ENCODE measurements at regions not wholly inside any gene's neighbourhood (a gene's known extent, or its start where the extent isn't known, plus 50 kb on each side); places are given as distances from the start of the nearest gene placed in this dataset.

DNA sequence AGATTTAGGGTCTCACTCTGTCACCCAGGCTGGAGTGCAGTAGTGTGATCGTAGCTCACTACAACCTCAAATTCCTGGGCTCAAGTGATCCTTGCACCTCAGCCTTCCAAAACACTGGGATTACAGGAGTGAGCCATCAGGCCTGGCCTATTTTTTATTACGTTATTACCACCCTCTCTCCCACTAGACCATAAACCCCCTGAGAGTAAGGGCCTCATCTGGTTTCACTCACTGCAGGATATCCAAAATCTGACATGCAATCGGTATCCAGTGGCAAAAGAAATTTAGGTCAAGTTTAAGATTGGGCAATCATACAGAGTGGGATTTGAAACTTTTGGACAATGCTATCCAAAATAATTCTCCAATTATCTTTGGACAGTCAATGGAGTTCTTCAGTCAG lies 117.0 kb upstream of the NEBL start:
- DNase-seq (ENCODE audit: extremely low read depth, low read depth): no peak
- TF ChIP-seq, protein P1, sequence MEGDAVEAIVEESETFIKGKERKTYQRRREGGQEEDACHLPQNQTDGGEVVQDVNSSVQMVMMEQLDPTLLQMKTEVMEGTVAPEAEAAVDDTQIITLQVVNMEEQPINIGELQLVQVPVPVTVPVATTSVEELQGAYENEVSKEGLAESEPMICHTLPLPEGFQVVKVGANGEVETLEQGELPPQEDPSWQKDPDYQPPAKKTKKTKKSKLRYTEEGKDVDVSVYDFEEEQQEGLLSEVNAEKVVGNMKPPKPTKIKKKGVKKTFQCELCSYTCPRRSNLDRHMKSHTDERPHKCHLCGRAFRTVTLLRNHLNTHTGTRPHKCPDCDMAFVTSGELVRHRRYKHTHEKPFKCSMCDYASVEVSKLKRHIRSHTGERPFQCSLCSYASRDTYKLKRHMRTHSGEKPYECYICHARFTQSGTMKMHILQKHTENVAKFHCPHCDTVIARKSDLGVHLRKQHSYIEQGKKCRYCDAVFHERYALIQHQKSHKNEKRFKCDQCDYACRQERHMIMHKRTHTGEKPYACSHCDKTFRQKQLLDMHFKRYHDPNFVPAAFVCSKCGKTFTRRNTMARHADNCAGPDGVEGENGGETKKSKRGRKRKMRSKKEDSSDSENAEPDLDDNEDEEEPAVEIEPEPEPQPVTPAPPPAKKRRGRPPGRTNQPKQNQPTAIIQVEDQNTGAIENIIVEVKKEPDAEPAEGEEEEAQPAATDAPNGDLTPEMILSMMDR (IDR thresholded peaks at IDR 0.05; ENCODE audit: low read depth, low read length): no peak

DNA sequence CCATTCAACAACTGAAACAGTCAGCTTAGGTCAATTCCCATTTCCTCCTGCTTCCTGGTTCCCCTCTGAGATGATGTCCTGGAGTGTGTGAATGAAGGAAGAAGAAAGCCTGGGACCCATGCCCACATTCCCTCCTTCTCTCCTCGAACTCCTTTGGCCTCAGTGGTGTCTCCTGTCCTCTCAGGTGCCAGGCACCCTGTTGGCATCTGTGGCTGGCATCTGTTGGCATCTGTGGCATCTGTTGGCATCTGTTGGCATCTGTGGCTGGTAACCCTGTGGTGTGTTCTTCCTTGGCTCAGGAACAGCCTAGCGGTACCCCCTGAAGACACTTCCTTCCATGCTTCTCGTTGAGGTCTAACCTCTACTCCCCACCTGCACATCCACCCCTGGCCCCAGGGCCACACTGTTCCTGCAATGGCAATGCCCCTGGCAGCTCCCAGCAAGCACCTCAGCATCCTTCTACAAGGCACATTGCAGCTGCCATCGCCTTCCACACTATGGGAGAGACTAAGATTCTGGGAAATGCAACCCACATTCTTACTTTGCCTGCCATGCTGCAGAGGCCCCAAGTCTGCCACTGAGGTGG lies 114.4 kb upstream of the NEBL start:
- TF ChIP-seq, protein P1 (IDR thresholded peaks at IDR 0.05; ENCODE audit: low read depth, low read length): no peak
- no peak for DNase-seq (ENCODE audit: extremely low read depth, low read depth)

DNA sequence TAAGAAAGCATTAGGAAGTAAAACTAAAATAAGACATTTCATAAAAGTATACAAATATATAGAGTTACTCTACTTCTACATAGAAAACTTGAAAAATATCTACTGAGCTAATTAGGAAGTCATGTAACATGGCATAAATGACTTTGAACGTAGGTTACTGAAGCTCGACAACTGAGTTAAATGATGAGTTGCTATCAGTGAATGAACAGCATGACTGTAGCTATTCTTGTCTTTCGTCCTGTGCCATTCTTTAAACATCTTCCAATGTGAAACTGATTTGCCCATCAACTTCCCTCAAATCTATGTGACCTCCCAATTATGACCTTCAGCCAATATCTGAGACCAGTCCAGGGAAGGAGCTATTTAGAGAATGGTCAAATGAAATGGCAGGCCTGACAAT lies 113.5 kb upstream of the NEBL start:
- TF ChIP-seq, protein P1 (IDR thresholded peaks at IDR 0.05; ENCODE audit: low read depth, low read length): no peak
- no peak for DNase-seq (ENCODE audit: extremely low read depth, low read depth)

DNA sequence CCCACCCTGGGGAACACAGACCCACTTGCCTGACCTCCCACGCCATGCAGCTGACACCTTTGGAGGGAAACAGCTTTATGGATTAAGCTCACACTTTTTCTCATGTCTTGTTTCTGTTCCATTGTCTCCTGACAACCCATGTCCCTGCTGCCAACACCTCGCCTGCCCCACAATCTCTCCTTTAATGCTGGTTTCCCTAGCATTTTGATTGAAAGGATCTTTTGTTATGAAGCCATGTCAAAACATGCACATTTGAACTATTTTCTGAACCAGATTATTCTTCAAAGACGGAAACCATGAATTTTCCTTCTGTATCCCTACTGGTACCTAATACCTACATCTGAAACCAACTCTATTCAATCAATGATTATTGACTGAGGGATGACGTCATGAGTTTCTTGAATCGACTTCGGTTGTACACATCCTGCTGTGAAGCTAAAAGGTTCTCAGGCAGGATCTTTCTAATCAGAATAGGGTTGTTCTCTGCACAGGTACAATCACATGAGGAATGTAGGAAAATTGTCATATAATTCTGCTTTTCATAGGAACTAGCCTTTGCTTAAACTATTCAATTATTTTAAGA lies 106.2 kb upstream of the NEBL start:
- no peak for DNase-seq (ENCODE audit: extremely low read depth, low read depth)
- TF ChIP-seq, protein P1 (IDR thresholded peaks at IDR 0.05; ENCODE audit: low read depth, low read length): no peak

DNA sequence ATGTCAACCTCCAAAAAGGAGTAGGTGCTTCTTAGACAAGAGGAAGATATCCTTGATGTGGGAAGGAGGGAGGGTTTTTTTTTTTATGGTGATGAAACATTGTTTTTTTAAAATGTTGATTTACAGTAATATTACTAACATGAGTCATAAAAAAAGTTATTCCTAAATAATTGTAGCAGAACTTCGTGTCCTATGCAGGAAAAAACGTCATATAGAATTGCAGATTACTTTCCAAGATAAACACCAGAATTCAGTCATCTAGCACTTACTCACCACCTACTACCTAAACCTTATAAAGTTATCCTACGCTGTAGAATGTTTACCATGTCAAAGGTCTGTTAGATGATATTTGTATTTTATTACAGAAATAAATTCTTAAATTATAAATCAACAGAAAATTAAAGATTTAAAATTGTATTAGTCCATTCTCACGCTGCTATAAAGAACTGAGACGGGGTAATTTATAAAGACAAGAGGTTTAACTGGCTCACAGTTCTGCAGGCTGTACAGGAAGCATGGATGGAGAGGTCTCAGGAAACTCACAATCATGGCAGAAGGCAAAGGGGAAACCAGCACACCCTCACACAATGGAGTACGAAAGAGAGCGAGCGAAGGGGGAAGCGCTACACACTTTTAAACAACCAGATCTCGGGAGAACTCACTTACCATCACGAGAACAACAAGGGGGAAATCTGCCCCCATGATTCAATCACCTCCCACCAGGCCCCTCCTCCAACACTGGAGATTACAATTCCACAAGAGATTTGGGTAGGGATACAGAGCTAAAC lies 105.2 kb upstream of the NEBL start:
- no peak for DNase-seq (ENCODE audit: extremely low read depth, low read depth)
- TF ChIP-seq, protein P1 (IDR thresholded peaks at IDR 0.05; ENCODE audit: low read depth, low read length): no peak

- no peak for DNase-seq (ENCODE audit: extremely low read depth, low read depth)
- TF ChIP-seq, protein P1 (IDR thresholded peaks at IDR 0.05; ENCODE audit: low read depth, low read length): no peak
These were observed 102.6 kb upstream of the NEBL start for GRCh38 chr10:20999699-21000098.

DNA sequence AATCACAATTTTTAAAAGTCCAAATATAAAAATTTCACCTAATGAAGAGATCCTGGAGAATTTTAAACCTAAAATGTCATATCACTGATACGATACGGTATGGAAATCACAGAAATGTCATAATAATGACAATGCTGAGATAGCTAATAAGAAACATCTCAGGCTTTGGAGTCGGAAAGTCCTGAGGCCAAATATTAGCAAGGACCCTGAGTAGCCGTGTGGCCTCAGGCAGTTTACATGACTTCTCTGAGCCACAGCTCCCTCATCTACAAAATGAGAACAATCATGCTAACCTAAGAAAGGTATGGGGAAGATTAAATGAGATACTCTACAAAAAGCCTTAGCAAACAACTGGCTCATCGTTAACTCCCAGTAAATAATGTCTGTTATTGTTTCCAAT lies 100.9 kb upstream of the NEBL start:
- TF ChIP-seq, protein P1 (IDR thresholded peaks at IDR 0.05; ENCODE audit: low read depth, low read length): no peak
- no peak for DNase-seq (ENCODE audit: extremely low read depth, low read depth)
